ENCODE measurements at regions not wholly inside any gene's neighbourhood (a gene's known extent, or its start where the extent isn't known, plus 50 kb on each side); places are given as distances from the start of the nearest gene placed in this dataset.

DNA sequence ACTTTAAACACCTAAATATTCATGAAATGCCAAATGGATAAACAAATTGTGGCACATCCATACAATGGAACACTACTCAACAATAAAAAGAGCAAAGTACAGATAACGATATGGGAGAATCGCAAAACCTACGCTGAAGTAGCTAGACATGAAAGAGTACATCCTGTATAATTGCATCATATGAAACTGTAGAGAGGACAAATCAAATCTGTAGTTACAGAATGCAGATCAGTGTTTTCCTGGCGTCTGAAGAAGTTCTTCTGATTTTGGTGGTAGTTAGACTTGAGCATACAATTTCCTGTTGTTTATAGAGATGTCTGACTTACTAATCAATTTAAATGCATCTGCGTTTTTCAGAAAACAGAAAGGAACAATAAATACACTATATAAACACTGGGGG, 394.4 kb downstream of the SOCS6 start:
- H3K27ac ChIP-seq: no peak overlapping the region
- H3K4me3 ChIP-seq: no peak overlapping the region
- TF ChIP-seq POLR2A (IDR thresholded peaks at IDR 0.05) (no peak), POLR2AphosphoS5 (IDR thresholded peaks at IDR 0.05) (no peak), EP300 (IDR thresholded peaks at IDR 0.05) (no peak)
- TF ChIP-seq, protein P1, sequence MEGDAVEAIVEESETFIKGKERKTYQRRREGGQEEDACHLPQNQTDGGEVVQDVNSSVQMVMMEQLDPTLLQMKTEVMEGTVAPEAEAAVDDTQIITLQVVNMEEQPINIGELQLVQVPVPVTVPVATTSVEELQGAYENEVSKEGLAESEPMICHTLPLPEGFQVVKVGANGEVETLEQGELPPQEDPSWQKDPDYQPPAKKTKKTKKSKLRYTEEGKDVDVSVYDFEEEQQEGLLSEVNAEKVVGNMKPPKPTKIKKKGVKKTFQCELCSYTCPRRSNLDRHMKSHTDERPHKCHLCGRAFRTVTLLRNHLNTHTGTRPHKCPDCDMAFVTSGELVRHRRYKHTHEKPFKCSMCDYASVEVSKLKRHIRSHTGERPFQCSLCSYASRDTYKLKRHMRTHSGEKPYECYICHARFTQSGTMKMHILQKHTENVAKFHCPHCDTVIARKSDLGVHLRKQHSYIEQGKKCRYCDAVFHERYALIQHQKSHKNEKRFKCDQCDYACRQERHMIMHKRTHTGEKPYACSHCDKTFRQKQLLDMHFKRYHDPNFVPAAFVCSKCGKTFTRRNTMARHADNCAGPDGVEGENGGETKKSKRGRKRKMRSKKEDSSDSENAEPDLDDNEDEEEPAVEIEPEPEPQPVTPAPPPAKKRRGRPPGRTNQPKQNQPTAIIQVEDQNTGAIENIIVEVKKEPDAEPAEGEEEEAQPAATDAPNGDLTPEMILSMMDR (IDR thresholded peaks at IDR 0.05): no peak
- no peaks in the 10 kb centered on the region for H3K4me1 ChIP-seq
- no peaks in the 10 kb centered on the region for H3K36me3 ChIP-seq
- peaks cover 4% of the 10 kb centered on the region for H3K9me3 ChIP-seq
- H3K27me3 ChIP-seq: no peaks in the 10 kb centered on the region
- DNase-seq (ENCODE audit: low spot score in 2 of 2): no peak
- 68% methylated on average over 5 of the region's 5 CpGs for WGBS

GRCh38 chr18:70674896-70675295, 386.1 kb downstream of the SOCS6 start:
- no peak overlapping the region for H3K27ac ChIP-seq
- DNase-seq (ENCODE audit: low spot score in 2 of 2): no peak
- no peaks in the 10 kb centered on the region for H3K27me3 ChIP-seq
- H3K4me3 ChIP-seq: no peak overlapping the region
- no peaks in the 10 kb centered on the region for H3K36me3 ChIP-seq
- TF ChIP-seq, protein P1 (IDR thresholded peaks at IDR 0.05): no peak
- TF ChIP-seq POLR2AphosphoS5 (IDR thresholded peaks at IDR 0.05): no peak
- TF ChIP-seq EP300 (IDR thresholded peaks at IDR 0.05): no peak
- TF ChIP-seq POLR2A (IDR thresholded peaks at IDR 0.05): no peak
- no peaks in the 10 kb centered on the region for H3K4me1 ChIP-seq
- WGBS: 69% methylated on average over 3 of the region's 3 CpGs
- no peaks in the 10 kb centered on the region for H3K9me3 ChIP-seq

- no peak overlapping the region for H3K4me3 ChIP-seq
- peaks cover 3% of the 10 kb centered on the region for H3K9me3 ChIP-seq
- no peak for DNase-seq (ENCODE audit: low spot score in 2 of 2)
- WGBS: 75% methylated on average over 6 of the region's 6 CpGs
- H3K36me3 ChIP-seq: no peaks in the 10 kb centered on the region
- H3K4me1 ChIP-seq: no peaks in the 10 kb centered on the region
- H3K27me3 ChIP-seq: no peaks in the 10 kb centered on the region
- H3K27ac ChIP-seq: no peak overlapping the region
- TF ChIP-seq, protein P1 (IDR thresholded peaks at IDR 0.05): no peak
- TF ChIP-seq POLR2AphosphoS5 (IDR thresholded peaks at IDR 0.05): no peak
- TF ChIP-seq EP300 (IDR thresholded peaks at IDR 0.05): no peak
- no peak for TF ChIP-seq POLR2A (IDR thresholded peaks at IDR 0.05)
Measured at GRCh38 chr18:70673831-70674230, 385.0 kb downstream of the SOCS6 start.

DNA sequence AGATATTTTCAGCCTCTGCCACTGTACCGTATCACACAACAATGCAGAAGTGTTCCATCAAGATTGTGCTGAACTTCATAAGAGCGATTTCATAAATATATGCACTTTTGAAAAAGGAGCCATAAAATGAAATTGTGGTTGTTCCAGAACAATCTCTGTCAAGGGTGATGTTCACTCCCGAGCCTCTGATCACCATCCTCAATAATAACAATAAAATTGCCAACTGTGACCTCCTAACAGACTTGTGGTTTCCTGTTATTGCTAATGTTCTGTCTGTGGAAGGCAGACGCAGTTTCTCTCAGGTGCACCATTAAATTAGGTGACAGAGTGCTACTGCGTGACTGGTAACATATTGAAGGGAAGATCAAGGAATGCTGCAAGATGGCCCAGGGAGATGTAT, 383.7 kb downstream of the SOCS6 start:
- Histone ChIP-seq H3K36me3 (no peaks in the 10 kb centered on the region), H3K27me3 (no peaks in the 10 kb centered on the region), H3K4me1 (no peaks in the 10 kb centered on the region), H3K4me3 (no peak overlapping the region), H3K9me3 (peaks cover 5% of the 10 kb centered on the region), H3K27ac (no peak overlapping the region)
- no peak for TF ChIP-seq POLR2A (IDR thresholded peaks at IDR 0.05)
- no peak for TF ChIP-seq EP300 (IDR thresholded peaks at IDR 0.05)
- no peak for TF ChIP-seq POLR2AphosphoS5 (IDR thresholded peaks at IDR 0.05)
- TF ChIP-seq, protein P1 (IDR thresholded peaks at IDR 0.05): no peak
- 78% methylated on average over 5 of the region's 5 CpGs for WGBS
- no peak for DNase-seq (ENCODE audit: low spot score in 2 of 2)

GRCh38 chr18:70671889-70672565, 383.2 kb downstream of the SOCS6 start:
- Histone ChIP-seq H3K4me3 (no peak overlapping the region), H3K4me1 (no peaks in the 10 kb centered on the region), H3K27me3 (no peaks in the 10 kb centered on the region), H3K9me3 (peaks cover 5% of the 10 kb centered on the region), H3K27ac (no peak overlapping the region), H3K36me3 (no peaks in the 10 kb centered on the region)
- WGBS: 80% methylated on average over 9 of the region's 9 CpGs
- DNase-seq (ENCODE audit: low spot score in 2 of 2): no peak
- no peak for TF ChIP-seq POLR2A (IDR thresholded peaks at IDR 0.05)

DNA sequence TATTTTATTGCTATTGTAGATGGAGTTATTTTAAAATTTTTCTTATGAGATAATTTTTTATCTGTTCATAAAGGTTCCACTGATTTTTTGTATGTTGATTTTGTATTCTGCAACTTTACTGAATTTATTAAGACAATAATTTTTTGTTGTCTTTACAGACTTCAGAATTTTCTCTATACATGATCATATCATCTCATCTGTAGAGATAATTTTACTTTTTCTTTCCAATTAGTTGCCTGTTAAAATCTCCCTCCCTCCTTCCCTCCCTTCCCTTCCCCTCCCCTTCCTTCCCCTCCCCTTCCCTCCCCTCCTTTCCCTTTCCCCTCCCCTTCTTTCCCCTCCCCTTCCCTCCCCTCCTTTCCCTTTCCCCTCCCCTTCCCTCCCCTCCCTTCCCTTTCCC, 378.1 kb downstream of the SOCS6 start:
- H3K36me3 ChIP-seq: no peaks in the 10 kb centered on the region
- H3K27ac ChIP-seq: no peak overlapping the region
- H3K27me3 ChIP-seq: no peaks in the 10 kb centered on the region
- peaks cover 11% of the 10 kb centered on the region for H3K9me3 ChIP-seq
- TF ChIP-seq EP300 (IDR thresholded peaks at IDR 0.05) (no peak), POLR2AphosphoS5 (IDR thresholded peaks at IDR 0.05) (no peak)
- TF ChIP-seq, protein P1 (IDR thresholded peaks at IDR 0.05): no peak
- no peak overlapping the region for H3K4me3 ChIP-seq
- no peak for DNase-seq (ENCODE audit: low spot score in 2 of 2)
- no peaks in the 10 kb centered on the region for H3K4me1 ChIP-seq

Data from suprapubic skin (tissue), 4 donors.